Loucy (cell line): ENCODE measurements at regions not wholly inside any gene's neighbourhood (a gene's known extent, or its start where the extent isn't known, plus 50 kb on each side); places are given as distances from the start of the nearest gene placed in this dataset.

Experiments used
- H2AFZ ChIP-seq: fragments of 200-600 bp; sonication (generic); 2 replicates; pipeline ENCODE4 v1.6.0; 2016; ENCODE audit warnings: antibody characterized with exemption, mild to moderate bottlenecking, low read length, moderate library complexity
- H3F3A ChIP-seq: fragments of 200-600 bp; 2 replicates; pipeline ENCODE4 v1.6.0; 2016; ENCODE audit warnings: antibody characterized with exemption, low read depth, mild to moderate bottlenecking
- H3K27me3 ChIP-seq: fragments of 200-600 bp; sonication (generic); 2 replicates; pipeline ENCODE4 v1.6.1; 2014; ENCODE audit warnings: low read length, mild to moderate bottlenecking; ENCODE audit not compliant: insufficient read depth, poor library complexity, severe bottlenecking
- H3K36me3 ChIP-seq: fragments of 200-600 bp; sonication (generic); 2 replicates; pipeline ENCODE4 v1.6.1; 2016; ENCODE audit warnings: low read length; ENCODE audit not compliant: insufficient read depth
- H3K4me1 ChIP-seq: fragments of 200-600 bp; sonication (generic); 2 replicates; pipeline ENCODE4 v1.5.1; 2014; ENCODE audit warnings: low read length, mild to moderate bottlenecking; ENCODE audit not compliant: insufficient read depth, poor library complexity, severe bottlenecking
- H3K4me2 ChIP-seq: fragments of 200-600 bp; sonication (generic); 2 replicates; pipeline ENCODE4 v1.6.0; 2014; ENCODE audit warnings: antibody characterized with exemption, low read length, low read depth, mild to moderate bottlenecking; ENCODE audit not compliant: poor library complexity, severe bottlenecking
- H3K4me3 ChIP-seq: fragments of 200-600 bp; sonication (generic); 2 replicates; pipeline ENCODE4 v1.5.1; 2014; ENCODE audit warnings: low read length, mild to moderate bottlenecking, mixed read lengths; ENCODE audit not compliant: poor library complexity, severe bottlenecking
- H3K79me2 ChIP-seq: fragments of 200-600 bp; sonication (generic); 2 replicates; pipeline ENCODE4 v1.6.1; 2014; ENCODE audit warnings: low read length; ENCODE audit not compliant: insufficient read depth
- H3K9ac ChIP-seq: fragments of 200-600 bp; sonication (generic); 2 replicates; pipeline ENCODE4 v1.6.0; 2014; ENCODE audit warnings: mild to moderate bottlenecking, low read depth, low read length, moderate library complexity; ENCODE audit not compliant: poor library complexity, severe bottlenecking
- H3K9me2 ChIP-seq: fragments of 200-600 bp; sonication (generic); replicated peaks from 2 replicates; pipeline ENCODE4 v1.6.1; 2016; ENCODE audit warnings: low read depth, low read length, mixed read lengths
- H3K9me3 ChIP-seq: fragments of 200-600 bp; sonication (generic); 2 replicates; pipeline ENCODE4 v1.6.1; 2014; ENCODE audit warnings: mild to moderate bottlenecking, antibody characterized with exemption, low read length, low read depth; ENCODE audit not compliant: insufficient read depth
- H4K20me1 ChIP-seq: fragments of 200-600 bp; sonication (generic); 2 replicates; pipeline ENCODE4 v1.6.0; 2014; ENCODE audit warnings: antibody characterized with exemption, low read length, mild to moderate bottlenecking; ENCODE audit not compliant: insufficient read depth, poor library complexity, severe bottlenecking
- EZH2phosphoT487 ChIP-seq: fragments of 200-600 bp; IDR thresholded peaks from 2 replicates; pipeline ENCODE4 v1.6.1; 2018; ENCODE audit warnings: antibody characterized with exemption, mild to moderate bottlenecking, moderate library complexity, borderline replicate concordance
- TF ChIP-seq, protein P1 (sequence below): fragments of 200-600 bp; sonication (generic); conservative IDR thresholded peaks from 2 replicates; pipeline ENCODE4 v1.5.1; 2014; ENCODE audit warnings: mild to moderate bottlenecking, antibody characterized with exemption, low read length

DNA sequence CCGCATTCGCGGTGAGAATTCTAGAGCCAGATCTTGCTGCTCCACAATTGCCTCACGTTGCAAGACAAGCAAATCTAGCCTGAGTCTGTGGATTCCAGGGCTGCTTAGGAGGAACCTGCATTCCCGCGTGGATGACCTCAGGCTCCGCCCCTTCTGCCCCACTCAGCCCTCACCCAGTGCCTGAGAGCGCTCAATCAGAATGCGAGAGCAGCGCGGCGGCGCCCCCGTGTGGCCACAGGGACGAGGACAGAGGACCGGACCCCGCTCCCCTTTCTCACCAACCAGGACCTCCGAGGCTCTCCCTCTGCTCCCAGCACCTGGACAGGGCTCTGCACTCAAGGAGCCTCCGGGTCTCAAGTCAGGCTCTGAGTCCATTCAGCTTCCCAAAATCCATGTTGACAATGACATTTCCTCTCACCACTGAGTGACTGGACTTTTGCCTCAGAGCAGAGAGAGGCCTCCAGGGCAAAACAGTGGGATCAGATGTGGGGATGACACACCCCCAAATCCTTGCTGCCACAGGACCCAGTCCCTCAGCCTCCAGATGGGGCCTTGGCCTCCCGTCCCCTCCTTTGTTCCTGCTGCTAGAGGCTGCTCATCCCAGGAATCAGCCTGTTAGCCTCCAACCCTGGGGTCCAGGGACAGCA, 52.0 kb downstream of the RPP21 start:
- Histone ChIP-seq H3K9me3 (no peaks in the 10 kb centered on the region), H3K9me2 (no peaks in the 10 kb centered on the region), H4K20me1 (no peaks in the 10 kb centered on the region), H3F3A (no peaks in the 10 kb centered on the region), H3K4me1 (no peaks in the 10 kb centered on the region), H3K27me3 (peaks cover 4% of the 10 kb centered on the region), H3K36me3 (no peaks in the 10 kb centered on the region), H3K79me2 (no peaks in the 10 kb centered on the region), H2AFZ (peak overlapping the region; percentile 45; the same call in 1 of the 2 replicates), H3K9ac (no peak overlapping the region), H3K4me3 (no peak overlapping the region), H3K4me2 (no peak overlapping the region)
- TF ChIP-seq EZH2phosphoT487: no peak
- TF ChIP-seq, protein P1, sequence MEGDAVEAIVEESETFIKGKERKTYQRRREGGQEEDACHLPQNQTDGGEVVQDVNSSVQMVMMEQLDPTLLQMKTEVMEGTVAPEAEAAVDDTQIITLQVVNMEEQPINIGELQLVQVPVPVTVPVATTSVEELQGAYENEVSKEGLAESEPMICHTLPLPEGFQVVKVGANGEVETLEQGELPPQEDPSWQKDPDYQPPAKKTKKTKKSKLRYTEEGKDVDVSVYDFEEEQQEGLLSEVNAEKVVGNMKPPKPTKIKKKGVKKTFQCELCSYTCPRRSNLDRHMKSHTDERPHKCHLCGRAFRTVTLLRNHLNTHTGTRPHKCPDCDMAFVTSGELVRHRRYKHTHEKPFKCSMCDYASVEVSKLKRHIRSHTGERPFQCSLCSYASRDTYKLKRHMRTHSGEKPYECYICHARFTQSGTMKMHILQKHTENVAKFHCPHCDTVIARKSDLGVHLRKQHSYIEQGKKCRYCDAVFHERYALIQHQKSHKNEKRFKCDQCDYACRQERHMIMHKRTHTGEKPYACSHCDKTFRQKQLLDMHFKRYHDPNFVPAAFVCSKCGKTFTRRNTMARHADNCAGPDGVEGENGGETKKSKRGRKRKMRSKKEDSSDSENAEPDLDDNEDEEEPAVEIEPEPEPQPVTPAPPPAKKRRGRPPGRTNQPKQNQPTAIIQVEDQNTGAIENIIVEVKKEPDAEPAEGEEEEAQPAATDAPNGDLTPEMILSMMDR: peak; percentile 90

DNA sequence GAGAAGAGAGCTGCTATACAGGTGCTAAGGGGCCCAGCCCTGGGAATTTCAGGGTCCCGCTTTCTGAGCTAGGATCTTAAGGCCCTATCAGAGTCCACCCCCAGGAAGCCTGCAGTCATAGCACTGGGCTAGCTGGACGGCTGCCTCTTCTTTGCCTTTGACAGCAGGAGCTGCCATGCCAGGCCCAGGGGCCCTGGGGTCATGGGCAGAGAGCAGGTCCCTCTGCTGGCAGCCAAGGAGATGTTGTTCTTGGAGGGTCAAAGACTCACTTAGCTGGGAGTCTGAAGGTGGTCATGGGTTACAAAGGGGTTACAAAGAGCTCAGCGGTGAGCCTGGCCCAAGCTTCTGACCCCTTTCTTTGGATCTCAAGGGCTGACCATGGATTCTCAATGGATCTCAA, 52.7 kb downstream of the RPP21 start:
- Histone ChIP-seq H4K20me1 (no peaks in the 10 kb centered on the region), H3K9ac (no peak overlapping the region), H3K9me2 (no peaks in the 10 kb centered on the region), H3K36me3 (no peaks in the 10 kb centered on the region), H3F3A (no peaks in the 10 kb centered on the region), H3K27me3 (peaks cover 4% of the 10 kb centered on the region), H2AFZ (no peak overlapping the region), H3K4me3 (no peak overlapping the region), H3K9me3 (no peaks in the 10 kb centered on the region), H3K4me2 (no peak overlapping the region), H3K79me2 (no peaks in the 10 kb centered on the region), H3K4me1 (no peaks in the 10 kb centered on the region)
- no peak for TF ChIP-seq EZH2phosphoT487
- TF ChIP-seq, protein P1: peak; percentile 50

DNA sequence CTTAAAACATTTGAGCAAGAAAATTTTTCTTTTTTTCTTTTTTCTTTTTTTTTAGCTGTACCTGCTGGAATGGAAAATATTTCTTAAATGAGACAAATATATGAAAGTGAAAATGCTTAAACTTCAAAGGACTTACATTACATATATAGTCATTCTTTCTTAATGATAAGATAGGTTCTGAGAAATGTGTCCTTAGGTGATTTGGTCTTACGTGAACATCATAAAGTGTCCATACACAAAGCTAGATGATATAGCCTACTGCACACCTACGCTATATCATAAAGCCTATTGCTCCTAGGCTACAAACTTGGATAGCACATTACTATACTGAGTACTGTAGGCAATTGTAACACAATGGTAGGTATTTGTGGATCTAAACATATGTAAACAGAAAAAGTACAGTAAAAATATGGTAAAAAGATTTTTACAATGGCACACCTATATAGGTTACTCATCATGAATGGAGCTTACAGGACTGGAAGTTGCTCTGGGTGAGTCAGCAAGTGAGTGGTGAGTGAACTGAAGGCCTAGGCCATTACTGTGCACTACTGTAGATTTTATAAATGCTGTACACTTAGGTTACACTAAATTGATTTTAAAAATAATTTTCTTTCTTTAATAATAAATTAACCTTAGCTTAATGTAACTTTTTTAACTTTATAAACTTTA, 54.6 kb downstream of the RPP21 start:
- H3K9me3 ChIP-seq: no peaks in the 10 kb centered on the region
- H3K36me3 ChIP-seq: no peaks in the 10 kb centered on the region
- no peaks in the 10 kb centered on the region for H4K20me1 ChIP-seq
- H3K79me2 ChIP-seq: no peaks in the 10 kb centered on the region
- no peak overlapping the region for H3K9ac ChIP-seq
- no peak overlapping the region for H3K4me2 ChIP-seq
- peaks cover 4% of the 10 kb centered on the region for H3K27me3 ChIP-seq
- H3K4me1 ChIP-seq: no peaks in the 10 kb centered on the region
- TF ChIP-seq, protein P1: no peak
- TF ChIP-seq EZH2phosphoT487: no peak
- no peaks in the 10 kb centered on the region for H3F3A ChIP-seq
- no peaks in the 10 kb centered on the region for H3K9me2 ChIP-seq
- H3K4me3 ChIP-seq: no peak overlapping the region
- H2AFZ ChIP-seq: no peak overlapping the region
